A549 (cell line): ENCODE measurements at regions not wholly inside any gene's neighbourhood (a gene's known extent, or its start where the extent isn't known, plus 50 kb on each side); places are given as distances from the start of the nearest gene placed in this dataset.

Experiments
- ATAC-seq, 2 experiments: fragments of 200-7000 bp in 1 of 2; fragments of >200 bp in 1 of 2; cut with Nextera tagmentation in 1 of 2; cut with Tn5 transposase in 1 of 2; 3 replicates each; pipeline versions ENCODE4 v1.8.0 to v1.9.1; 2018 to 2020; ENCODE audit warnings: mild to moderate bottlenecking in 1 of 2, moderate library complexity in 1 of 2
- CTCF ChIA-PET: fragments of 300-600 bp; sonication (Branson Sonifier 250); formaldehyde crosslinking; extraction: SDS; loops from one replicate; lab custom pipeline; 2021; ENCODE audit warnings: antibody characterized with exemption, inconsistent platforms; lab: Yijun Ruan, JAX
- POLR2A ChIA-PET: fragments of 350-600 bp; formaldehyde crosslinking; extraction: SDS; loops from one replicate; lab custom pipeline; 2021; ENCODE audit warnings: antibody characterized with exemption, inconsistent platforms; lab: Yijun Ruan, JAX
- DNase-seq, 2 experiments: peaks; one replicate each; pipeline versions ENCODE4 v3.0.0 to v3.0.0-alpha.2; 2011 to 2016; ENCODE audit warnings: low read depth in 1 of 2, low spot score in 1 of 2
- FAIRE-seq: peaks from 2 replicates; lab custom pipeline; 2011; peaks lifted over from hg19 to GRCh38; lab: Jason Lieb, UNC
- H3K27ac ChIP-seq, 2 experiments: fragments of >200 bp; sonication (Bioruptor Twin); formaldehyde crosslinking; 3 replicates each; pipeline ENCODE4 v1.5.1; 2016 to 2017
- H3K4me1 ChIP-seq: fragments of >200 bp; sonication (Bioruptor Twin); formaldehyde crosslinking; 3 replicates; pipeline ENCODE4 v1.6.1; 2016
- H3K4me2 ChIP-seq: fragments of >200 bp; sonication (Bioruptor Twin); formaldehyde crosslinking; 3 replicates; pipeline ENCODE4 v1.6.1; 2016
- H3K4me3 ChIP-seq: fragments of >200 bp; sonication (Bioruptor Twin); formaldehyde crosslinking; 3 replicates; pipeline ENCODE4 v1.5.1; 2016
- H3K9me3 ChIP-seq: fragments of >200 bp; sonication (Bioruptor Twin); formaldehyde crosslinking; 3 replicates; pipeline ENCODE4 v1.6.1; 2016
- ATOH8 ChIP-seq: fragments of 250-450 bp; sonication (Bioruptor Pico); IDR thresholded peaks from 2 replicates; pipeline ENCODE4 v1.5.0; 2020; ENCODE audit warnings: low read depth, mild to moderate bottlenecking, moderate library complexity
- CBX2 ChIP-seq: fragments of 200-600 bp; sonication (generic); IDR thresholded peaks from 2 replicates; pipeline ENCODE4 v1.6.1; 2016; ENCODE audit warnings: low read depth, mild to moderate bottlenecking, borderline replicate concordance
- CBX8 ChIP-seq: fragments of 200-600 bp; sonication (generic); IDR thresholded peaks from 2 replicates; pipeline ENCODE4 v1.6.1; 2016
- CEBPB ChIP-seq, 2 experiments: fragments of >200 bp in 1 of 2; sonication (Bioruptor Twin) in 1 of 2; formaldehyde crosslinking in 1 of 2; IDR thresholded peaks; 2 replicates each; pipeline ENCODE4 v1.6.1; 2012 to 2016
- CHD4 ChIP-seq: fragments of 200-600 bp; sonication (generic); IDR thresholded peaks from 2 replicates; pipeline ENCODE4 v1.6.1; 2016; ENCODE audit warnings: antibody characterized with exemption, mild to moderate bottlenecking, borderline replicate concordance
- E2F6 ChIP-seq: IDR thresholded peaks from 2 replicates; pipeline ENCODE4 v1.6.1; 2012; ENCODE audit warnings: low read depth, borderline replicate concordance
- EHF ChIP-seq: fragments of 250-450 bp; sonication (Bioruptor Pico); IDR thresholded peaks from 2 replicates; pipeline ENCODE4 v1.5.0; 2020; ENCODE audit warnings: mild to moderate bottlenecking
- EHMT2 ChIP-seq: fragments of 200-600 bp; sonication (generic); IDR thresholded peaks from 2 replicates; pipeline ENCODE4 v1.6.1; 2016; ENCODE audit warnings: antibody characterized with exemption, low read depth, mild to moderate bottlenecking, moderate library complexity
- ELK1 ChIP-seq: fragments of 150-350 bp; IDR thresholded peaks from 2 replicates; pipeline ENCODE4 v1.6.1; 2014; ENCODE audit warnings: low read depth, mild to moderate bottlenecking, low read length
- FOXS1 ChIP-seq: fragments of 250-450 bp; sonication (Bioruptor Pico); IDR thresholded peaks from 2 replicates; pipeline ENCODE4 v1.5.0; 2020; ENCODE audit warnings: mild to moderate bottlenecking, moderate library complexity
- GATA3 ChIP-seq: IDR thresholded peaks from 2 replicates; pipeline ENCODE4 v1.6.1; 2012; ENCODE audit warnings: borderline replicate concordance
- HOXB5 ChIP-seq: fragments of 250-450 bp; sonication (Bioruptor Pico); IDR thresholded peaks from 2 replicates; pipeline ENCODE4 v1.5.0; 2020; ENCODE audit warnings: mild to moderate bottlenecking, moderate library complexity
- JUN ChIP-seq, 2 experiments: fragments of >200 bp; sonication (Bioruptor Twin); formaldehyde crosslinking; IDR thresholded peaks; 2 replicates in 1 of 2; 3 replicates in 1 of 2; pipeline ENCODE4 v1.6.1; 2016 to 2017
- KDM1A ChIP-seq: fragments of 200-600 bp; sonication (generic); IDR thresholded peaks from 2 replicates; pipeline ENCODE4 v1.6.1; 2016; ENCODE audit warnings: low read depth, mild to moderate bottlenecking
- KDM5A ChIP-seq: fragments of 200-600 bp; sonication (generic); IDR thresholded peaks from 2 replicates; pipeline ENCODE4 v1.6.1; 2016; ENCODE audit warnings: antibody characterized with exemption, mild to moderate bottlenecking
- MAFK ChIP-seq: fragments of 450-650 bp; IDR thresholded peaks from 2 replicates; pipeline ENCODE4 v1.6.1; 2014; ENCODE audit not compliant: partially characterized antibody
- MAZ ChIP-seq: fragments of 150-350 bp; IDR thresholded peaks from 2 replicates; pipeline ENCODE4 v1.6.1; 2014; ENCODE audit warnings: antibody characterized with exemption, low read depth, low read length, borderline replicate concordance
- MYC ChIP-seq: IDR thresholded peaks from 2 replicates; pipeline ENCODE4 v1.6.1; 2012; ENCODE audit warnings: mild to moderate bottlenecking, inconsistent platforms, low read length, improper control_type of control experiment, borderline replicate concordance
- NFE2L2 ChIP-seq: fragments of 150-350 bp; conservative IDR thresholded peaks from 2 replicates; pipeline ENCODE4 v1.6.1; 2014; ENCODE audit warnings: low read length
- NPAS2 ChIP-seq: fragments of 250-450 bp; sonication (Bioruptor Pico); IDR thresholded peaks from 2 replicates; pipeline ENCODE4 v1.8.0; 2022; ENCODE audit warnings: mild to moderate bottlenecking, moderate library complexity, borderline replicate concordance
- NR3C1 ChIP-seq: fragments of >200 bp; sonication (Bioruptor Twin); formaldehyde crosslinking; IDR thresholded peaks from 3 replicates; pipeline ENCODE4 v1.6.1; 2017
- PHF8 ChIP-seq: fragments of 200-600 bp; sonication (generic); IDR thresholded peaks from 2 replicates; pipeline ENCODE4 v1.6.1; 2016; ENCODE audit warnings: low read depth, mild to moderate bottlenecking, antibody characterized with exemption, moderate library complexity, borderline replicate concordance
- RAD21 ChIP-seq, 2 experiments: fragments of >200 bp in 1 of 2; sonication (Bioruptor Twin) in 1 of 2; formaldehyde crosslinking in 1 of 2; IDR thresholded peaks in 1 of 2; conservative IDR thresholded peaks in 1 of 2; 2 replicates in 1 of 2; 3 replicates in 1 of 2; pipeline ENCODE4 v1.6.1; 2012 to 2018; ENCODE audit warnings: inconsistent platforms in 1 of 2
- RARB ChIP-seq: fragments of 250-450 bp; sonication (Bioruptor Pico); IDR thresholded peaks from 2 replicates; pipeline ENCODE4 v1.8.0; 2021; ENCODE audit warnings: mild to moderate bottlenecking, moderate library complexity
- RFX5 ChIP-seq: fragments of 450-650 bp; IDR thresholded peaks from 2 replicates; pipeline ENCODE4 v1.7.1; 2014; ENCODE audit warnings: antibody characterized with exemption, mild to moderate bottlenecking, moderate library complexity
- SREBF2 ChIP-seq: fragments of 450-650 bp; IDR thresholded peaks from 2 replicates; pipeline ENCODE4 v1.6.1; 2014; ENCODE audit warnings: mild to moderate bottlenecking, moderate library complexity
- TP53 ChIP-seq: fragments of 250-450 bp; sonication (Bioruptor Pico); IDR thresholded peaks from 2 replicates; pipeline ENCODE4 v1.5.0; 2021; ENCODE audit warnings: mild to moderate bottlenecking, moderate library complexity
- ZNF302 ChIP-seq: fragments of 250-450 bp; sonication (Bioruptor Pico); IDR thresholded peaks from 2 replicates; pipeline ENCODE4 v1.9.0; 2021; ENCODE audit warnings: inconsistent platforms, mild to moderate bottlenecking, moderate library complexity
- ZSCAN20 ChIP-seq: fragments of 250-450 bp; sonication (Bioruptor Pico); IDR thresholded peaks from 2 replicates; pipeline ENCODE4 v1.8.0; 2022; ENCODE audit warnings: mild to moderate bottlenecking, moderate library complexity
- WGBS: methylation state at CpG from one replicate; pipeline ENCODE4 v1.1.6; 2017; ENCODE audit errors: missing lambda C conversion rate; 5-methylcytosine and 5-hydroxymethylcytosine counted together
- TF ChIP-seq, protein P1 (sequence below): IDR thresholded peaks from 2 replicates; pipeline ENCODE4 v1.6.1; 2012
- TF ChIP-seq, protein P2 (sequence below): fragments of >200 bp; sonication (Bioruptor Twin); formaldehyde crosslinking; IDR thresholded peaks from 3 replicates; pipeline ENCODE4 v1.6.1; 2016
- TF ChIP-seq, protein P3 (sequence below): fragments of 250-450 bp; sonication (Bioruptor Pico); IDR thresholded peaks from 2 replicates; pipeline ENCODE4 v1.5.0; 2021; ENCODE audit warnings: mild to moderate bottlenecking, moderate library complexity, borderline replicate concordance

GRCh38 chrX:112313201-112313600 is 230.6 kb upstream of the TRPC5 start:
- WGBS, result 47% methylated on average over 1 of the region's 1 CpG
- no peak for ATAC-seq

GRCh38 chrX:112306027-112306426 is 223.5 kb upstream of the TRPC5 start:
- Histone ChIP-seq H3K9me3 (no peaks in the 10 kb centered on the region), H3K4me1 (no peaks in the 10 kb centered on the region), H3K4me3 (no peak overlapping the region), H3K27ac (no peak overlapping the region), H3K4me2 (no peak overlapping the region)
- FAIRE-seq (no peak), DNase-seq (no peak), ATAC-seq (no peak)
- ChIA-PET POLR2A (no interaction called here), CTCF (no interaction called here)
- WGBS, result 5% methylated on average over 3 of the region's 3 CpGs
- TF ChIP-seq E2F6 (no peak), CEBPB (IDR thresholded peaks at IDR 0.05) (no peak), NFE2L2 (no peak), MAZ (no peak), CHD4 (no peak), EHF (CRISPR knock-in tag) (no peak), FOXS1 (CRISPR knock-in tag) (no peak), GATA3 (no peak), KDM1A (no peak), RARB (CRISPR knock-in tag) (no peak), PHF8 (no peak), ZSCAN20 (CRISPR knock-in tag) (no peak), NR3C1 (no peak), RFX5 (no peak), RAD21 (conservative IDR thresholded peaks at IDR 0.05 in 1 of 2, IDR thresholded peaks at IDR 0.05 in 1 of 2) (no peak), NPAS2 (no peak), KDM5A (no peak), CBX8 (no peak), TP53 (CRISPR knock-in tag) (no peak)
- TF ChIP-seq, protein P1, sequence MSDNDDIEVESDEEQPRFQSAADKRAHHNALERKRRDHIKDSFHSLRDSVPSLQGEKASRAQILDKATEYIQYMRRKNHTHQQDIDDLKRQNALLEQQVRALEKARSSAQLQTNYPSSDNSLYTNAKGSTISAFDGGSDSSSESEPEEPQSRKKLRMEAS, result no peak

More at GRCh38 chrX:112313201-112313600, 230.6 kb upstream of the TRPC5 start:
- no peak overlapping the region for H3K4me2 ChIP-seq
- ChIA-PET POLR2A (no interaction called here), CTCF (no interaction called here)
- TF ChIP-seq ZNF302 (CRISPR knock-in tag) (no peak), ATOH8 (CRISPR knock-in tag) (no peak), MAFK (no peak), FOXS1 (CRISPR knock-in tag) (no peak)
- TF ChIP-seq, protein P2, sequence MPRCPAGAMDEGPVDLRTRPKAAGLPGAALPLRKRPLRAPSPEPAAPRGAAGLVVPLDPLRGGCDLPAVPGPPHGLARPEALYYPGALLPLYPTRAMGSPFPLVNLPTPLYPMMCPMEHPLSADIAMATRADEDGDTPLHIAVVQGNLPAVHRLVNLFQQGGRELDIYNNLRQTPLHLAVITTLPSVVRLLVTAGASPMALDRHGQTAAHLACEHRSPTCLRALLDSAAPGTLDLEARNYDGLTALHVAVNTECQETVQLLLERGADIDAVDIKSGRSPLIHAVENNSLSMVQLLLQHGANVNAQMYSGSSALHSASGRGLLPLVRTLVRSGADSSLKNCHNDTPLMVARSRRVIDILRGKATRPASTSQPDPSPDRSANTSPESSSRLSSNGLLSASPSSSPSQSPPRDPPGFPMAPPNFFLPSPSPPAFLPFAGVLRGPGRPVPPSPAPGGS, result no peak
- H3K27ac ChIP-seq, result no peak overlapping the region
- H3K4me3 ChIP-seq, result no peak overlapping the region
- H3K4me1 ChIP-seq, result no peaks in the 10 kb centered on the region
- no peaks in the 10 kb centered on the region for H3K9me3 ChIP-seq
- DNase-seq (no peak), FAIRE-seq (no peak)

DNA sequence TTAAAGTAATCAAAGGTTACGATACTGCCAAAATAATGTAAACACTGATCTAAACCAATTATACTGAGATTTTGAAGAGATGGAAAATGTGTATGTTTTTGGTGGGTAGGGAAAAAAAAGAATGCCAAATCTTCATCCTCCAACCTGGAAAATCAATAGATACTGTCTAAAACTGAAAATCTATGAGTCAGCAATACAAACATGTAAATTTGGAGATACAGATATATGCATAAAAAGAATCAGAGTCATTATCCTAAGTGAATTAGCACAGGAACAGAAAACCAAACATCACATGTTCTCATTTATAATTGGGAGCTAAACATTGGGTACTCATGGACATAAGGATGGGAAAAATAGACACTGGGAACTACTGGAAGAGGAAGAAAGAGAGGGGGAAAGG is 197.4 kb upstream of the TRPC5 start:
- FAIRE-seq, result no peak
- no peak for DNase-seq
- TF ChIP-seq MYC (no peak), CBX2 (no peak), ELK1 (no peak), HOXB5 (CRISPR knock-in tag) (no peak), JUN (IDR thresholded peaks at IDR 0.05) (no peak), CHD4 (no peak), SREBF2 (no peak), CEBPB (IDR thresholded peaks at IDR 0.05) (no peak), FOXS1 (CRISPR knock-in tag) (no peak), EHMT2 (no peak)
- TF ChIP-seq, protein P3, sequence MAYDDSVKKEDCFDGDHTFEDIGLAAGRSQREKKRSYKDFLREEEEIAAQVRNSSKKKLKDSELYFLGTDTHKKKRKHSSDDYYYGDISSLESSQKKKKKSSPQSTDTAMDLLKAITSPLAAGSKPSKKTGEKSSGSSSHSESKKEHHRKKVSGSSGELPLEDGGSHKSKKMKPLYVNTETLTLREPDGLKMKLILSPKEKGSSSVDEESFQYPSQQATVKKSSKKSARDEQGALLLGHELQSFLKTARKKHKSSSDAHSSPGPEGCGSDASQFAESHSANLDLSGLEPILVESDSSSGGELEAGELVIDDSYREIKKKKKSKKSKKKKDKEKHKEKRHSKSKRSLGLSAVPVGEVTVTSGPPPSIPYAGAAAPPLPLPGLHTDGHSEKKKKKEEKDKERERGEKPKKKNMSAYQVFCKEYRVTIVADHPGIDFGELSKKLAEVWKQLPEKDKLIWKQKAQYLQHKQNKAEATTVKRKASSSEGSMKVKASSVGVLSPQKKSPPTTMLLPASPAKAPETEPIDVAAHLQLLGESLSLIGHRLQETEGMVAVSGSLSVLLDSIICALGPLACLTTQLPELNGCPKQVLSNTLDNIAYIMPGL (CRISPR knock-in tag), result no peak
- CTCF ChIA-PET, result no interaction called here
- no peak overlapping the region for H3K27ac ChIP-seq
- ATAC-seq, result no peak
- POLR2A ChIA-PET, result no interaction called here
- no peaks in the 10 kb centered on the region for H3K9me3 ChIP-seq
- H3K4me3 ChIP-seq, result no peak overlapping the region
- no peaks in the 10 kb centered on the region for H3K4me1 ChIP-seq
- 0% methylated on average over 1 of the region's 1 CpG for WGBS
- no peak overlapping the region for H3K4me2 ChIP-seq
